Gastroesophageal sphincter (tissue), 4 donors: ENCODE measurements at regions not wholly inside any gene's neighbourhood (a gene's known extent, or its start where the extent isn't known, plus 50 kb on each side); places are given as distances from the start of the nearest gene placed in this dataset.

Experiments
- ATAC-seq: fragments of 150-250 bp; one replicate; pipeline ENCODE4 v1.9.1; 2016; ENCODE audit warnings: mild to moderate bottlenecking, moderate library complexity
- H3K27ac ChIP-seq, 4 donors: fragments of 200-600 bp; sonication (generic) in 3 of 4; 1 replicate in 3 of 4; 2 replicates in 1 of 4; pipeline ENCODE4 v1.5.1; 2016 to 2019
- H3K27me3 ChIP-seq: fragments of 200-600 bp; sonication (generic); one replicate; pipeline ENCODE4 v1.5.1; 2019
- H3K36me3 ChIP-seq, 2 donors: fragments of 200-600 bp; sonication (generic); one replicate each; pipeline ENCODE4 v1.5.1; 2019; ENCODE audit warnings: control low read depth in 1 of 2
- H3K4me1 ChIP-seq, 3 donors: fragments of 200-600 bp; sonication (generic); 1 replicate in 2 of 3; 2 replicates in 1 of 3; pipeline ENCODE4 v1.5.1; 2016 to 2019; ENCODE audit warnings: control low read depth in 2 of 3
- H3K4me3 ChIP-seq, 2 donors: fragments of 200-600 bp; sonication (generic); one replicate each; pipeline ENCODE4 v1.5.1; 2019; ENCODE audit warnings: mild to moderate bottlenecking in 1 of 2, moderate library complexity in 1 of 2
- H3K9me3 ChIP-seq, 3 donors: fragments of 200-600 bp; sonication (generic); one replicate each; pipeline ENCODE4 v1.5.1; 2017 to 2019; ENCODE audit warnings: control low read depth in 2 of 3
- CTCF ChIP-seq, 4 experiments: fragments of 200-600 bp in 2 of 4; fragments of 450-650 bp in 2 of 4; sonication (generic) in 1 of 4; IDR thresholded peaks; one replicate each; pipeline ENCODE4 v1.5.1; 2017 to 2019; ENCODE audit warnings: antibody characterized with exemption in 4 of 4, mild to moderate bottlenecking in 2 of 4, moderate library complexity in 2 of 4
- EP300 ChIP-seq: sonication (generic); formaldehyde crosslinking; IDR thresholded peaks from one replicate; pipeline ENCODE4 v1.6.1; 2017; ENCODE audit warnings: antibody characterized with exemption, mild to moderate bottlenecking
- POLR2A ChIP-seq, 2 donors: fragments of 450-650 bp; IDR thresholded peaks; one replicate each; pipeline ENCODE4 v1.6.1; 2017; ENCODE audit warnings: antibody characterized with exemption in 2 of 2, mild to moderate bottlenecking in 2 of 2, moderate library complexity in 1 of 2
- POLR2AphosphoS5 ChIP-seq: sonication (generic); formaldehyde crosslinking; IDR thresholded peaks from one replicate; pipeline ENCODE4 v1.6.1; 2017; ENCODE audit warnings: antibody characterized with exemption
- WGBS, 2 donors: methylation state at CpG; one replicate each; pipeline ENCODE4 v1.1.5; 2018; ENCODE audit warnings: low coverage in 1 of 2; 5-methylcytosine and 5-hydroxymethylcytosine counted together

DNA sequence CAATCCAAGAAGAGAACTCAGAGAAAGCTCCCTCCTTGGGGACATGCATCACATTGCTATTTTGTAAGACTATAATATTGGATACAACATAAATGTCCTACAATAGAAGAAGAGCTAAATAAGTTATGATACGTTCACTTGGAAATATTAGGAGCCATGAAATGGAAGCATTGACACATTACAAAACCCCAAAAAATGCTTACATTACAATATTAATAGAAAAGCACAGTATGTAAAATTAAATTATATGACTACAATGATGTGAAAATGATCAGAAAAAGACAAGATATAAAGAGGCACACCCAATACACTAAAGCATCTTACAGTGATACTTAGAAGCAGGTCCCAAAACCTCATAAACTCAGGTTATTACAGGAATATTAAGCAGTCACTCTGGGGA is 694.1 kb downstream of the TOX3 start:
- Histone ChIP-seq H3K4me1 (no peaks in the 10 kb centered on the region), H3K27ac (no peak overlapping the region), H3K27me3 (no peaks in the 10 kb centered on the region), H3K4me3 (no peak overlapping the region), H3K9me3 (no peaks in the 10 kb centered on the region), H3K36me3 (no peaks in the 10 kb centered on the region)
- no peak for ATAC-seq
- 73% methylated on average over 1 of the region's 1 CpG; no CpG with 5 or more reads in 1 of the 2 donors for WGBS, 2 donors
- TF ChIP-seq POLR2A (IDR thresholded peaks at IDR 0.05) (no peak), CTCF (IDR thresholded peaks at IDR 0.05) (no peak), POLR2AphosphoS5 (no peak), EP300 (no peak)

DNA sequence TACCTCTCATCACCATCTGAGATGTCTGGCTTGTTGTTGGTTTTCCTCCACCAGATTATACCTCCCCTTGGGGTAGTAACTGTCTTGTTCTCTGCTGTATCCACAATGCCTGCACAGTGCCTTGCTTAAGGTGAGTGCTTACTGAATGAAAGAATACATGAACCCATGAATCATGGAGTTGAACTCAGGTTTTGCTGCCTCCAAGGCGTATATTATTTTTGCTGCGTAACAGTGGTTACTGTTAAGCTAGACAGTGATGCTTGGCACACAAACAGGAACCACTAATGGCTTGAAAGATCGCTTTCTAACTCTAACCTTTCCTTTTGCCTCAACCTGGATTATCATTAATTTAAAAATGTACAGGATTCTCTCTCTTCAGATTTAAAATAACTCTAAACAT is 695.8 kb downstream of the TOX3 start:
- WGBS, 2 donors, result 76 to 86% methylated on average over 3 of the region's 3 CpGs
- no peak overlapping the region for H3K4me3 ChIP-seq
- H3K27ac ChIP-seq, result no peak overlapping the region
- H3K36me3 ChIP-seq, result no peaks in the 10 kb centered on the region
- no peaks in the 10 kb centered on the region for H3K4me1 ChIP-seq
- H3K9me3 ChIP-seq, result no peaks in the 10 kb centered on the region
- H3K27me3 ChIP-seq, result no peaks in the 10 kb centered on the region
- TF ChIP-seq POLR2A (IDR thresholded peaks at IDR 0.05) (no peak), CTCF (IDR thresholded peaks at IDR 0.05) (no peak), EP300 (no peak), POLR2AphosphoS5 (no peak)
- no peak for ATAC-seq

DNA sequence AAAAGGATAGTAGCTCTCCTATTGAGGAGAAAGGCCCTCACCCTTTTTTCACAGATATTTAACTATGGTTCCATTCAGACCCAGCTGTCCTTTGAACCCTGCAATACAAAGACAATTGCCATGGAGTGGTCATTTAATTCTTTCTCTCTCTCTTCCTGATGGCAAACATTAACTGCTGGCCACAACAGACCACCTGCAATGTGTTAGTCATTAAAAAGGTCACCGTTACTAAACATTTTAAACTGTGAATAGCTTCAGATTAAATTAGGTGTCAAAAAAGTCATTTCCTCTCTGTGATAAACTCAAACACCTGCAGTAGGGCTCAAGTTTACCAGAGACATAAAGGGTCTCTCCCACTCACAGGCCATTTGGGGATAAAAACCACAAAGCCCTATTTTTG is 697.2 kb downstream of the TOX3 start:
- Histone ChIP-seq H3K27me3 (no peaks in the 10 kb centered on the region), H3K36me3 (no peaks in the 10 kb centered on the region), H3K4me3 (no peak overlapping the region), H3K9me3 (no peaks in the 10 kb centered on the region), H3K27ac (no peak overlapping the region), H3K4me1 (no peaks in the 10 kb centered on the region)
- 83 to 89% methylated on average over 1 of the region's 1 CpG for WGBS, 2 donors
- no peak for TF ChIP-seq CTCF (IDR thresholded peaks at IDR 0.05)
- no peak for TF ChIP-seq EP300
- no peak for TF ChIP-seq POLR2A (IDR thresholded peaks at IDR 0.05)
- TF ChIP-seq POLR2AphosphoS5, result no peak
- no peak for ATAC-seq

DNA sequence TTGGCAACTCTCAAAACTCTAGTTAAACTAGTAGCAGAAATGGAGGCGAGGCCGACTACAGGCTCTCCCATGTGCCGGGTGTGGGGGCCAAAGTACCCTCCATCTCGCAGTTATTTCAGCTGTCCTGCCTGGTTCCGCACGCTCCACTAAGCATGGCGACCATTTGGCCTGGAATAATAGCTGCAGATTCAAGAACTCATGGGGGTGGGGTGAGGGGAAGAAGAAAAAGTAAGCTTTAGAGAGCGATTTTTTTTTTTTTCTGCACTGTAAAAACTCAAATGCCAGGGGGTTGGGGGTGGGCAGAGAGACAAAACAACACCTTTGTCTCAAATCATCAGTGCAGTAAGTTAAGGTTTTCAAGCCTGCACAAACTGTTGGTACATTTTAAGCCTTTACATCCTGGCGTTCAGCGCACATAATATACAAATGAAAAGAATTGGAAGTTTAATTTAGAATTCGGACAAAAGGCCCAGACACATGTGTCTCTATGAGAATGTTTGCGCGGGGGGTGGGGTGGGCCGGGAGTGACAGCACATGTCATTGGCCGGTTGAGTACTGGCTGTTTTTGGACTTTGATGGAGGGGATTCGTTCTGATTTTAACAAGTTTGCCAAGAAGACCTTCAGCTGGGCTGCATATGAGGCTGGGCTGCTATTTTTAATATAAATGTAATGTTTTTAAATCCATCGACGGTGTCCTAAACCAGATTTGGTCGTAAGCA is 694.7 kb upstream of the SALL1 start:
- no peak for TF ChIP-seq POLR2A (IDR thresholded peaks at IDR 0.05)
- no peak for TF ChIP-seq EP300
- no peak for TF ChIP-seq POLR2AphosphoS5
- no peak for TF ChIP-seq CTCF (IDR thresholded peaks at IDR 0.05)
- 55 to 59% methylated on average over 12 to 15 of the region's 19 CpGs for WGBS, 2 donors
- Histone ChIP-seq H3K9me3 (no peaks in the 10 kb centered on the region), H3K27ac (no peak overlapping the region), H3K36me3 (no peaks in the 10 kb centered on the region), H3K27me3 (no peaks in the 10 kb centered on the region), H3K4me3 (no peak overlapping the region), H3K4me1 (no peaks in the 10 kb centered on the region)
- no peak for ATAC-seq

DNA sequence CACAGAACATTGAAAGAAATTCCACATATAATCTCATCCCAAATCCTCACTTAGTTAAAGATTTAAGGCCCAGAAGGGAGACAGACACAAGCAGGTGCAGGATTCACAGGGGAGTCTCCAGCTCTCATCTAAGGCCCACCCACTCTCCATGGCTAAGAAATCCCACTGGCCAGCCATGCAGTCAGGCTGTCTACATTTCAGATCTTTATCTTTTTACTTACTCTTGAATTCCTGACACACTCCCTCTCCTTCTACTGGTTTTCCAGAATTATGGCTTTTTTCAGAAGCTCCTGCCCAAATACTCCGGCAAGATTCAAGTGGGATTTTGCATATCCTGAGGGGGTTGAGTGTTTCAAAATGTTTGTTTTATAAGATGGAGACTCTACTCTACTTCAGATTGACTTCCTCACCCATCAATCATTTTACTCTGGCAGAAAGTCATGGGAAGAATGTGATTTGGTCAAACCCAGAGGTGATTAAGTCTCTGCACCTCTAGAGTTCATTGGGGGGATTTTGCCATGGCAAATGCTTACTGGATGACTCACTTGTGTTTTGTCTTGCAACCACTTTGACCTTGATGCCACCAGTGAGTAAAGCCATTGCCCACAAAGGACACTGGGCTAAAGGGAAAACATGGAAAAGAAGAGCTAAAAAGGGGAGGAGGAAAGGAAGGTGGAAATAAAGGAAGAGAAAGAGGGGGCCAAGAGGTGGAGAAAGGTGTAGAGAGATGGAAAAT is 688.8 kb upstream of the SALL1 start:
- Histone ChIP-seq H3K27me3 (no peaks in the 10 kb centered on the region), H3K4me1 (no peaks in the 10 kb centered on the region), H3K36me3 (no peaks in the 10 kb centered on the region), H3K4me3 (no peak overlapping the region), H3K27ac (no peak overlapping the region), H3K9me3 (peaks cover 0 to 3% (median 0%) of the 10 kb centered on the region in 3 donors)
- 40 to 86% methylated on average over 1 of the region's 1 CpG for WGBS, 2 donors
- no peak for TF ChIP-seq CTCF (IDR thresholded peaks at IDR 0.05)
- no peak for ATAC-seq
